HepG2 (cell line): ENCODE measurements at regions not wholly inside any gene's neighbourhood (a gene's known extent, or its start where the extent isn't known, plus 50 kb on each side); places are given as distances from the start of the nearest gene placed in this dataset.

Experiments
- ATAC-seq: fragments of 200-7000 bp; cut with Tn5 transposase; 3 replicates; pipeline ENCODE4 v1.9.1; 2020; ENCODE audit warnings: mild to moderate bottlenecking, moderate library complexity
- BruUV-seq: library from RNA; stranded (reverse); fragments of 400-500 nt; replicated peaks from 2 replicates; lab custom pipeline; 2021; lab: Mats Ljungman, UMichigan
- CTCF ChIA-PET: fragments of 300-600 bp; formaldehyde crosslinking; extraction: SDS; loops from one replicate; lab custom pipeline; 2021; ENCODE audit warnings: low total read pairs, inconsistent platforms, low intra/inter-chr PET ratio; lab: Yijun Ruan, JAX
- POLR2A ChIA-PET: fragments of 350-600 bp; sonication (Branson Sonifier 250); formaldehyde crosslinking; loops from one replicate; lab custom pipeline; 2020; ENCODE audit warnings: antibody characterized with exemption, inconsistent platforms; lab: Yijun Ruan, JAX
- DNase-seq: peaks from one replicate; pipeline ENCODE4 v3.0.0-alpha.2; 2015; ENCODE audit warnings: low spot score
- FAIRE-seq: peaks from 3 replicates; lab custom pipeline; 2011; peaks lifted over from hg19 to GRCh38; lab: Jason Lieb, UNC
- H2AFZ ChIP-seq: one replicate; pipeline ENCODE4 v1.6.1; 2011; ENCODE audit warnings: low read length, inconsistent platforms
- H3K27ac ChIP-seq: fragments of 300-600 bp; 3 replicates; pipeline ENCODE4 v1.8.0; 2011; ENCODE audit warnings: mixed run types, mild to moderate bottlenecking, mixed read lengths, low read length, inconsistent platforms; ENCODE audit not compliant: insufficient read depth; ENCODE audit errors: extremely low read length
- H3K27me3 ChIP-seq, 2 experiments: fragments of 200-600 bp in 1 of 2; 2 replicates in 1 of 2; 3 replicates in 1 of 2; pipeline versions ENCODE4 v1.6.0 to v1.8.0; 2011; ENCODE audit warnings: low read length in 2 of 2, mild to moderate bottlenecking in 2 of 2, moderate library complexity in 2 of 2, inconsistent platforms in 1 of 2; ENCODE audit not compliant: insufficient read depth in 2 of 2, control insufficient read depth in 1 of 2
- H3K36me3 ChIP-seq, 2 experiments: fragments of 200-600 bp in 1 of 2; replicated peaks in 1 of 2; 2 replicates in 1 of 2; 3 replicates in 1 of 2; pipeline versions ENCODE4 v1.5.1 to v1.8.0; 2011; ENCODE audit warnings: low read length in 2 of 2, inconsistent platforms in 1 of 2; ENCODE audit not compliant: insufficient read depth in 2 of 2, control insufficient read depth in 1 of 2
- H3K4me1 ChIP-seq: 2 replicates; pipeline ENCODE4 v1.5.1; 2012; ENCODE audit warnings: low read length, inconsistent platforms; ENCODE audit not compliant: insufficient read depth
- H3K4me2 ChIP-seq: 2 replicates; pipeline ENCODE4 v1.6.0; 2011; ENCODE audit warnings: low read depth, low read length, inconsistent platforms
- H3K4me3 ChIP-seq, 3 experiments: fragments of 200-600 bp in 1 of 3; sonication (generic), shearing (Covaris generic) in 1 of 3; replicated peaks in 1 of 3; 2 replicates each; pipeline ENCODE4 v1.5.1; 2011 to 2016; ENCODE audit warnings: low read length in 3 of 3, inconsistent platforms in 2 of 3, low read depth in 2 of 3, mild to moderate bottlenecking in 2 of 3, control low read depth in 1 of 3, mixed read lengths in 1 of 3; ENCODE audit not compliant: insufficient read depth in 1 of 3
- H3K79me2 ChIP-seq: one replicate; pipeline ENCODE4 v1.6.1; 2011; ENCODE audit warnings: low read length, inconsistent platforms; ENCODE audit not compliant: insufficient read depth
- H3K9ac ChIP-seq: 2 replicates; pipeline ENCODE4 v1.6.0; 2011; ENCODE audit warnings: mild to moderate bottlenecking, low read depth, low read length, inconsistent platforms; ENCODE audit not compliant: insufficient read depth
- H3K9me3 ChIP-seq: 2 replicates; pipeline ENCODE4 v1.5.1; 2012; ENCODE audit warnings: mild to moderate bottlenecking, low read length
- H4K20me1 ChIP-seq: 2 replicates; pipeline ENCODE4 v1.6.0; 2011; ENCODE audit warnings: inconsistent platforms, mild to moderate bottlenecking, low read length, moderate library complexity; ENCODE audit not compliant: insufficient read depth
- BRF2 ChIP-seq: sonication (generic); formaldehyde crosslinking; IDR thresholded peaks from 2 replicates; pipeline ENCODE4 v1.8.1; 2022; ENCODE audit warnings: mild to moderate bottlenecking, missing genetic modification reagents
- CBX5 ChIP-seq: sonication (generic); formaldehyde crosslinking; IDR thresholded peaks from 2 replicates; pipeline ENCODE4 v1.4.0; 2020; ENCODE audit warnings: missing genetic modification reagents, borderline replicate concordance
- ETV6 ChIP-seq: sonication (generic); formaldehyde crosslinking; conservative IDR thresholded peaks from 2 replicates; pipeline ENCODE4 v1.4.0; 2020; ENCODE audit warnings: missing genetic modification reagents
- MTA3 ChIP-seq: sonication (generic); formaldehyde crosslinking; IDR thresholded peaks from 2 replicates; pipeline ENCODE4 v1.4.0; 2020; ENCODE audit warnings: missing genetic modification reagents
- NCOR1 ChIP-seq: fragments of 200-600 bp; sonication (generic); IDR thresholded peaks from 2 replicates; pipeline ENCODE4 v1.7.0; 2017; ENCODE audit warnings: antibody characterized with exemption, low read length, borderline replicate concordance
- NFIB ChIP-seq: sonication (generic); formaldehyde crosslinking; IDR thresholded peaks from 2 replicates; pipeline ENCODE4 v1.9.0; 2021; ENCODE audit warnings: missing genetic modification reagents, mild to moderate bottlenecking, borderline replicate concordance
- NR2F2 ChIP-seq: IDR thresholded peaks from 2 replicates; pipeline ENCODE4 v1.6.1; 2012; ENCODE audit warnings: low read depth, inconsistent platforms, borderline replicate concordance
- PAX8 ChIP-seq: sonication (generic); formaldehyde crosslinking; IDR thresholded peaks from 2 replicates; pipeline ENCODE4 v1.8.0; 2022; ENCODE audit warnings: mild to moderate bottlenecking, missing genetic modification reagents, borderline replicate concordance
- SSRP1 ChIP-seq: IDR thresholded peaks from 2 replicates; pipeline ENCODE4 v1.6.1; 2016; ENCODE audit warnings: control low read depth
- SUZ12 ChIP-seq: fragments of 150-350 bp; IDR thresholded peaks from 2 replicates; pipeline ENCODE4 v1.6.1; 2014; ENCODE audit warnings: low read depth, low read length
- ZBTB26 ChIP-seq: IDR thresholded peaks from 2 replicates; pipeline ENCODE4 v1.6.1; 2016; ENCODE audit warnings: missing compliant biosample characterization, missing genetic modification reagents, borderline replicate concordance
- ZNF224 ChIP-seq: sonication (generic); formaldehyde crosslinking; IDR thresholded peaks from 2 replicates; pipeline ENCODE4 v1.5.0; 2020; ENCODE audit warnings: mild to moderate bottlenecking, missing genetic modification reagents
- ZNF326 ChIP-seq: sonication (generic); formaldehyde crosslinking; IDR thresholded peaks from 2 replicates; pipeline ENCODE4 v1.4.0; 2020; ENCODE audit warnings: missing genetic modification reagents, borderline replicate concordance
- ZNF567 ChIP-seq: sonication (generic); formaldehyde crosslinking; IDR thresholded peaks from 2 replicates; pipeline ENCODE4 v1.8.1; 2023; ENCODE audit warnings: mild to moderate bottlenecking, missing genetic modification reagents, borderline replicate concordance
- WGBS: methylation state at CpG from one replicate; pipeline ENCODE4 v1.1.6; 2017; ENCODE audit warnings: low lambda C conversion rate; 5-methylcytosine and 5-hydroxymethylcytosine counted together
- in situ Hi-C: cut with HindIII; loops from 2 replicates; pipeline ENCODE4 v1.10.0; 2017; ENCODE audit warnings: low pct_unique_long_range_greater_than_20kb; ENCODE audit not compliant: extremely low pct_ligation_motif_present
- intact Hi-C: fragments of 100-400 bp; cut with micrococcal nuclease; formaldehyde crosslinking; loops from one replicate; pipeline ENCODE4 v1.10.0; 2022; ENCODE audit not compliant: unreplicated experiment
- TF ChIP-seq, protein P1 (sequence below): sonication (generic); formaldehyde crosslinking; IDR thresholded peaks from 2 replicates; pipeline ENCODE4 v1.5.0; 2020; ENCODE audit warnings: mild to moderate bottlenecking, missing genetic modification reagents, moderate library complexity
- TF ChIP-seq, protein P2 (sequence below): sonication (generic); formaldehyde crosslinking; IDR thresholded peaks from 2 replicates; pipeline ENCODE4 v1.4.0; 2020; ENCODE audit warnings: missing genetic modification reagents
- TF ChIP-seq, protein P3 (sequence below): sonication (generic); formaldehyde crosslinking; IDR thresholded peaks from 2 replicates; pipeline ENCODE4 v1.9.0; 2022; ENCODE audit warnings: low read depth, missing genetic modification reagents

- no peak for TF ChIP-seq PAX8 (CRISPR knock-in tag)
- no peak for TF ChIP-seq CBX5
- TF ChIP-seq ZNF326 (CRISPR knock-in tag) = no peak
- no peak for TF ChIP-seq BRF2
- no peak for TF ChIP-seq MTA3 (CRISPR knock-in tag)
- no peak for TF ChIP-seq SUZ12
- TF ChIP-seq NR2F2 = no peak
- TF ChIP-seq ZBTB26 (CRISPR knock-in tag) = no peak
- TF ChIP-seq, protein P1, sequence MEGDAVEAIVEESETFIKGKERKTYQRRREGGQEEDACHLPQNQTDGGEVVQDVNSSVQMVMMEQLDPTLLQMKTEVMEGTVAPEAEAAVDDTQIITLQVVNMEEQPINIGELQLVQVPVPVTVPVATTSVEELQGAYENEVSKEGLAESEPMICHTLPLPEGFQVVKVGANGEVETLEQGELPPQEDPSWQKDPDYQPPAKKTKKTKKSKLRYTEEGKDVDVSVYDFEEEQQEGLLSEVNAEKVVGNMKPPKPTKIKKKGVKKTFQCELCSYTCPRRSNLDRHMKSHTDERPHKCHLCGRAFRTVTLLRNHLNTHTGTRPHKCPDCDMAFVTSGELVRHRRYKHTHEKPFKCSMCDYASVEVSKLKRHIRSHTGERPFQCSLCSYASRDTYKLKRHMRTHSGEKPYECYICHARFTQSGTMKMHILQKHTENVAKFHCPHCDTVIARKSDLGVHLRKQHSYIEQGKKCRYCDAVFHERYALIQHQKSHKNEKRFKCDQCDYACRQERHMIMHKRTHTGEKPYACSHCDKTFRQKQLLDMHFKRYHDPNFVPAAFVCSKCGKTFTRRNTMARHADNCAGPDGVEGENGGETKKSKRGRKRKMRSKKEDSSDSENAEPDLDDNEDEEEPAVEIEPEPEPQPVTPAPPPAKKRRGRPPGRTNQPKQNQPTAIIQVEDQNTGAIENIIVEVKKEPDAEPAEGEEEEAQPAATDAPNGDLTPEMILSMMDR (CRISPR knock-in tag) = no peak
Measured at GRCh38 chr4:4655901-4656300, 114.1 kb upstream of the STX18 start (continued).

GRCh38 chr4:4655011-4655410 is 113.2 kb upstream of the STX18 start:
- CTCF ChIA-PET = no interaction called here
- intact Hi-C loops = no loop called here
- TF ChIP-seq, protein P2, sequence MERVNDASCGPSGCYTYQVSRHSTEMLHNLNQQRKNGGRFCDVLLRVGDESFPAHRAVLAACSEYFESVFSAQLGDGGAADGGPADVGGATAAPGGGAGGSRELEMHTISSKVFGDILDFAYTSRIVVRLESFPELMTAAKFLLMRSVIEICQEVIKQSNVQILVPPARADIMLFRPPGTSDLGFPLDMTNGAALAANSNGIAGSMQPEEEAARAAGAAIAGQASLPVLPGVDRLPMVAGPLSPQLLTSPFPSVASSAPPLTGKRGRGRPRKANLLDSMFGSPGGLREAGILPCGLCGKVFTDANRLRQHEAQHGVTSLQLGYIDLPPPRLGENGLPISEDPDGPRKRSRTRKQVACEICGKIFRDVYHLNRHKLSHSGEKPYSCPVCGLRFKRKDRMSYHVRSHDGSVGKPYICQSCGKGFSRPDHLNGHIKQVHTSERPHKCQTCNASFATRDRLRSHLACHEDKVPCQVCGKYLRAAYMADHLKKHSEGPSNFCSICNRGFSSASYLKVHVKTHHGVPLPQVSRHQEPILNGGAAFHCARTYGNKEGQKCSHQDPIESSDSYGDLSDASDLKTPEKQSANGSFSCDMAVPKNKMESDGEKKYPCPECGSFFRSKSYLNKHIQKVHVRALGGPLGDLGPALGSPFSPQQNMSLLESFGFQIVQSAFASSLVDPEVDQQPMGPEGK = no peak
- TF ChIP-seq ZNF224 (no peak), SSRP1 (no peak), ZNF326 (CRISPR knock-in tag) (no peak), NCOR1 (no peak), NFIB (no peak), ETV6 (CRISPR knock-in tag) (no peak), ZNF567 (CRISPR knock-in tag) (no peak)
- TF ChIP-seq, protein P3, sequence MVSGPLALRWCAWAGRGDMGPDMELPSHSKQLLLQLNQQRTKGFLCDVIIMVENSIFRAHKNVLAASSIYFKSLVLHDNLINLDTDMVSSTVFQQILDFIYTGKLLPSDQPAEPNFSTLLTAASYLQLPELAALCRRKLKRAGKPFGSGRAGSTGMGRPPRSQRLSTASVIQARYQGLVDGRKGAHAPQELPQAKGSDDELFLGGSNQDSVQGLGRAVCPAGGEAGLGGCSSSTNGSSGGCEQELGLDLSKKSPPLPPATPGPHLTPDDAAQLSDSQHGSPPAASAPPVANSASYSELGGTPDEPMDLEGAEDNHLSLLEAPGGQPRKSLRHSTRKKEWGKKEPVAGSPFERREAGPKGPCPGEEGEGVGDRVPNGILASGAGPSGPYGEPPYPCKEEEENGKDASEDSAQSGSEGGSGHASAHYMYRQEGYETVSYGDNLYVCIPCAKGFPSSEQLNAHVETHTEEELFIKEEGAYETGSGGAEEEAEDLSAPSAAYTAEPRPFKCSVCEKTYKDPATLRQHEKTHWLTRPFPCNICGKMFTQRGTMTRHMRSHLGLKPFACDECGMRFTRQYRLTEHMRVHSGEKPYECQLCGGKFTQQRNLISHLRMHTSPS (CRISPR knock-in tag) = no peak

More at GRCh38 chr4:4655011-4655410, 113.2 kb upstream of the STX18 start:
- Histone ChIP-seq H3K4me2 (no peak overlapping the region), H3K27ac (no peak overlapping the region), H2AFZ (no peak overlapping the region), H3K27me3 (no peaks in the 10 kb centered on the region), H3K4me1 (peaks cover 5% of the 10 kb centered on the region; the same call in 1 of the 2 replicates), H3K79me2 (no peaks in the 10 kb centered on the region), H3K9me3 (no peaks in the 10 kb centered on the region), H3K4me3 (no peak overlapping the region), H3K9ac (no peak overlapping the region), H3K36me3 (no peaks in the 10 kb centered on the region; a peak in 2 of 5 replicates), H4K20me1 (no peaks in the 10 kb centered on the region)
- WGBS = 95% methylated on average over 2 of the region's 2 CpGs
- DNase-seq = no peak
- POLR2A ChIA-PET = no interaction called here
- FAIRE-seq = no peak
- no TSS peak for BruUV-seq
- ATAC-seq = no peak
- in situ Hi-C loops = no loop called here
